ENCODE measurements at regions not wholly inside any gene's neighbourhood (a gene's known extent, or its start where the extent isn't known, plus 50 kb on each side); places are given as distances from the start of the nearest gene placed in this dataset.

GRCh38 chr7:91690541-91691070, 189.9 kb downstream of the MTERF1 start:
- no peak for TF ChIP-seq CTCF (IDR thresholded peaks at IDR 0.05; ENCODE audit: low read depth, low read length, poor library complexity, severe bottlenecking)
- TF ChIP-seq EZH2phosphoT487 (IDR thresholded peaks at IDR 0.05; ENCODE audit: borderline replicate concordance, low read length): no peak

All from DOHH2 (cell line).